Stimulated activated CD8-positive, alpha-beta memory T cell treated with anti-CD3 and anti-CD28 coated beads, Interleukin-15, amount 100 ng/mL, for 1 hour (primary cell): ENCODE measurements at regions not wholly inside any gene's neighbourhood (a gene's known extent, or its start where the extent isn't known, plus 50 kb on each side); places are given as distances from the start of the nearest gene placed in this dataset.

Source experiments
- DNase-seq: peaks from one replicate; pipeline ENCODE4 v3.0.0-alpha.2; 2020; ENCODE audit warnings: low read depth

DNA sequence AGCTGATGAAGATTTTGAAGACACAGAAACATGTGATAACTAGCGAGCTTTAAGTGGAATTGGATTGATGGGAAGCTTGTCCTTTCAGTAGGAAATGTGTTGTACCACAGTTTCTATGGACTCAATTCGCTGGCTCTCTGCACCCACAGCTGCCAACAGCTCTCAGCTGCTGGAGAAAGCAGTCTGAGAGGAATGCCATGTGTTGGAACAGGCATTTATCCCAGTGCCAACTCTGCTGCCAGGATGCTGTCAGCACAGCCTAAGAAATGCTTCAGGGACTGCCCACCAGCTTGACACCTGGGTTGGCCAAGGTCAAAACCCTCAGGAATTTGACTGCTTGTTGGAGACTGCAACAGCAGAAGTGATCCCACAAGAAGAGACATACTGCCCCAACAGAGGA lies 193.0 kb upstream of the THSD7B start:
- no peak for DNase-seq

DNA sequence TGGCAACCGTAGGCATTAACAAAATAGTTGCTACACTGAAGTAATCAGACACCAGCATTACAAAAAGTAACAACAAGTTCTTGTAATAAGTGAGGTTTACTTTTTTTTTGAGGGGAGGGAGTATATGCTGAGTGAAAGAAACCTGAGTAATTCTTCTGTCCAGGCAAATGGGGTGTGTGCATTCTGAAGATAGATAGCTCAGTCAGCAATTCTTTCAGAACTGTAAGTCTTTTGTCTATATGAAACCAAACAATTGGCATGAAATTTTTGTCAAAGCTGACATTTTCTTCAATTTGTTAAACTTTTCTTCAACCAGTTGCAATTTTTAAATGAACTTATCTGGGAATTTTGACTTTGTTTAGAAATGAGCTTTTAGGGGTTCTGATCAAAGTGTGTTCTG lies 208.1 kb upstream of the THSD7B start:
- no peak for DNase-seq

DNA sequence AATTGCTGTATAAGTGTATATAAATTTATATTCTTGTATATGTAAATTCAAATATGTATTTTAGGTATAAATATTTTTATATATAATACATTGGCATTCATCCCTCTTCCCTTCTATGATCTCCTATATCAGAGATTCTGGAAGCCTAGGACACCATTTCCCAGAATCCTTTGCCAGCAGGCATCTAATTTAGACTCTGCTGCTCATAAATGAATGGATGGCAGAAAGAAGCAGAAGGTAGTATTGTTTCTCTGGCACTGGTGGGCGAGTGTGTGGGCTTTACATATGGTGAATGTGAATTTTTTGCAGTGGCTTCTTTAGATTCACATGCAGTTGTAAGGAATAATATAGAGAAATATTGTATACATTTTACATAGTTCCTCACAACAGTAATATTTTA lies 215.2 kb upstream of the THSD7B start:
- DNase-seq, result no peak

DNA sequence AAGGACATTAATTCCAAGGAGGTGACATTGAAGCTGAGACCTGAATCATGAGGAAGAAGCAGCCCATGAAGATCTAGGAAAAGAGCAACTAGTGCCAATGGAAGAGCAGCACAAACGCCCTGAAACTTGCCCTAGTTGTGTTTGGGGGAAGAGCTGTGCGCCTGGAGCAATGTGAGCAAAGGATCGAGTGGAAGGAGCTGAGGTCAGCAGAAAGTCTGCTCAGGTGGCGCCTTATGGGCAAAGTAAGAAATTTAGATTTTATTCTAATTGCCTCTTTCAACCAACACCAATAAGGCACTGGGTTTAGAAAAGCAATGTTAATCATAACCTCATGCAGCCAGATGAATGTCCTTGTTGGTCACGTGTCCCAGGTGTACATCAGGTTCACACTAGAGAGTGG lies 226.0 kb upstream of the THSD7B start:
- no peak for DNase-seq

DNA sequence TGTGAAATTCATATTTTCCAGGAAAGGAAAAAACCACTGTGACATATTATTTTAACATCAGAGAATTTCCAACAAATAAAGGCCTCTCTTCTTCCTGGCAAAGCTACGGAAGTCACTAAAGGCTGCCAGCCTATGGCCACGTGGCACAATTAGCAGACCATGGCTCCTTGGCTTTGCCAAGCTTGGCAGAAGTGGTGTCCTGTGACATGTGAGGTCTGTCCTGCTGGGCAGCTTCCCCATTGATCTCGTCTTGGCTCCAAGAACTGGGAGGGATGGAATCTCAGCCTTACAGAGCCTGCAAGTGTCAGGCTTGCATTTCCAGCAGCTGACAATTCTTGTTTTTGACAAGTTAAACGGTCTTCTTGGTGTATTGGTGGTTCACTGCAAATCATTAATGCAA lies 226.9 kb upstream of the THSD7B start:
- no peak for DNase-seq

DNA sequence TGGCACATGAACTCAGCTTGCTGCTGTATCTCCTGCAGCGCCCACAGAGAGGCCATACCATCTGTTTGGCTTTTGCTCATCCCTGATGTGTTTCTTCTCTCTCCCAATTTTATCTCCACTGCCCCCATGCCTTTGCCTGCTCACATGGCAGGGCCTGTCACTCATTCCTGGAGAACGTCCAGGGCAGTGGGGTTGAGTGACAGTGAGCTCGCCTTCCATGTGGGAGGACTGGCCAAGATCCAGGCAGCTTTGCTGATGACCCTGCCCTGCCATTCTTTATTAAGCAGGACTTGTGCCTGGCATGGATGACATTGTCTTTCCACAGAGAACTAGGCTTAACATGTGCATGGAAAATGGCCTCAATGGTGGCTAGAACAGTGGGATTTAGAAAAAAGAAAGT lies 230.5 kb upstream of the THSD7B start:
- no peak for DNase-seq

DNA sequence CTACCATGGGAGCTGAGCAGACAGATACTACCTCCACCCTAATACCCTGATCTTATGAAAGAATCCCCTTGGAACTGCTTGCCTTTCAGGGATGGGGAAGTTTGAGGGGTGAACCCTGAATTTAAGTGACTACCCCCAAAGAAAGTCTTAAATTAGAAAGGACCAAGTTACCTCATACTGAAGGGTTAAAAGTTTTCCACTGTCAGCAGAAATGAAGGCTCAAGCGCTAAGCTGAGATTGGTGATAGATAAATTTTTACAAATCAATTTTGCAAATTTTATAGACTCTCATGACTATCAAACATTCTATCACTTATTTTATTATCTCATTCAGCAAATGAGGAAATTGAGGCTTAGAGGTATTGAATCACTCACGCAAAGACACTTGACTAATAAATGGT lies 233.2 kb upstream of the THSD7B start:
- no peak for DNase-seq

DNA sequence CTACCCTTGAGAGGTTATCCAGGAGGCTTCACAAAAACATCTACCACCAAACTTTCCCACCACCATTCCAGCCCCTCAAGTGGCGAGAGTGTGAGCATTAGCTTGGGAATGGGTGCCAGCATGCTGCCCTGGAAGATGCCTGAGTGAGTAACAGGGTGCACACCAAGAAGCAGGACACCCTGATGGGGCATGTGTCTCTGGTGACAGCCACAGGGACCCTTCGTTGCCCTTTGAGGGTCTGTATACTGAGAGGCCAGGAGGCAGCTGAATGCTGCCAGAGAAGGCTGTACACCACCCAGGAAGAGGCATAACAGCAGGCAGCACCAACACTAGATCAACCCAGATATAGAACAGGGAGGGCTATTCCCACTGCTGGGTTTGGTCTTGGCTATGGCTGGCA lies 233.6 kb upstream of the THSD7B start:
- no peak for DNase-seq

DNA sequence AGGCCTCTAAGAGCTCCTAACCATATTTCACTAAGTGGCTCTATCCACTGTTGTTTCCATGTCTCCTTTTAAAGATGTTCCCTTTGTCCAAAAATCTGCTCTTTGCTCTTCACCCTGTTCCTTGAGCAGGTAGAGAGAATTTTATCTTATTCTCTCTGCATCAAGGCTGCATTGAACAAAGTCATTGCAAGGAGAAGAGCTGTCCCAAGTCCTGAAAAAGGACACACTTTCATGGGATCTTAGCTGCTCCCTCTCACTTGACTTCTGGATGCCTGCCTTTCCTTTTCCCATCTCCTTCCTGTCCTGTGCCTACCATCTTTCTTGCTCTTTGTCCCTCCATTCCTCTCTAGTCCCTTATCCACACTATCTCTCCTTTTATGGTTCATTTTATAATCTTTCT lies 235.2 kb upstream of the THSD7B start:
- no peak for DNase-seq

DNA sequence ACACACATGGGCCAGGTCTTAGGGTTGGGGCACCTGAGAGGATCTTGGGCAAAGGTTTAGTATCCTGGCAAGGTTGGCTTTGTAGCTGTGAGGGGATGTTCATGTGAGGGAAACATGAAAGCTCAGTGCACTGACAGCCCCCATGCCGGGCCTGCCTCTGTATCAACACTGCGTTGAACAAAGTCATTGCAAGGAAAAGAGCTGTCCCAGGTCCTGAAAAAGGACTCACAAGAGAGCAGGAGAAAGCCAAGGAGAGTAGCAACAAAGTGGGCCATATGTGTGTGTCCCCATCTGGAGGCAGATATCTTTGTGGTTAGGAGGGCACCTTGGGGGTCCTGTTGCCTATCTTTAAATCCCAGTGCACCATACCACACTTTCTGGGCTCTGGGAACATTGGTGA lies 237.8 kb upstream of the THSD7B start:
- DNase-seq, result no peak

DNA sequence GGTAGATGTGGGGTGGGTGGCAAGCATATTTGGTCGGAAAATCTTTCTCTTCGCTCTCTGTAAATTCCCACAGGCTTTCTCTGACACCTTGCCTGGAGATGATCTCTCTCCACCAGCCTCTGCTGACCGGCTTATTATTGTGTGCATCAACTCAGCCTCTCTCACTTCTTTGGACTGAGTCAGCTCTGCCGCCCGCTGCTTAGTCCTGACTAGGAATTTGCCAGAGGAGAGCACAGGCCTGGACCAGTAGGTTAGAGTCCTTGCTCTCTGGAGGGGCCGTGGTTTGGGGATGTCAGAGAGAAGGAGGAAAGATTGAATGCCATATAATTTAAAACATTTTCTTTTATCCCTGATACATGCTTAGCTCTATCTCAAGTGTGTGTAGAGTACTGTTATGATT lies 242.6 kb upstream of the THSD7B start:
- no peak for DNase-seq

DNA sequence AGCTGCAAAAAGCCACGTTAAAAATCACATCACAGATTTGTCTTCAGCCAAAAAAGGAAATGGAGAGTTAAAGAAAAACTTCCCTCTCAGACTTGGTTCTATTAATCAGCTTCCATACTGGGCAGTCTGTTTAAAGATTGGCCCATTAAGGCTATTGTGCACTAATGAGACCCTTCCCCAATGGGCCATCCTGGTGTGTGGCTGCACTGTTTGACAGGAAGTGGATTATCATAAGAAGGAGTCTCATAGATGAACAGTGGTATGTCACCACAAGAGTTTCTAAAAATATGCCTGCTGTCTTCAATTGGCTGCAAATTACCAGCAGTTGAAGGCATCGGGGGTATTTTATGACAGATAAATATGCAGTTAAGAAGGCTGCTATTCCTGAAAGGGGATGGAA lies 247.6 kb upstream of the THSD7B start:
- DNase-seq, result no peak

DNA sequence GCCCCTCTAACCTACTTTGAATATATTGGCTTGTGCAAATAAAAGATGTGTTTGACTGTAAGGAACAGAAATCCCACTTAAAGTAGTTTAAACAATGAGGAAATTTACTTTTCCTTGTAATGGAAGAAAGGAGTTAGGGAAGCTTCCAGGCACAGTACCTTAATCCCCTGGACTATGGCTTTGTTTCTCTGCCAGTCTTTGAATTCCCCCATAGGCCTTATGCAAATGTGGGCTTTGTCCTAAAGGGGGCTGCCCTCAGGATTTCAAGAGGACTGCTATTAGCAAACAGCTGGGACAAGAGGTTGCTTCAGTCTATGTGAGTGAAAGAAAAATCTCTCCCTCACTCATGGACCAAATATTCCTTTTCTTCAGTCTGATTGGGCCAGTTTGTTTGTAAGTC lies 255.1 kb upstream of the THSD7B start:
- no peak for DNase-seq

DNA sequence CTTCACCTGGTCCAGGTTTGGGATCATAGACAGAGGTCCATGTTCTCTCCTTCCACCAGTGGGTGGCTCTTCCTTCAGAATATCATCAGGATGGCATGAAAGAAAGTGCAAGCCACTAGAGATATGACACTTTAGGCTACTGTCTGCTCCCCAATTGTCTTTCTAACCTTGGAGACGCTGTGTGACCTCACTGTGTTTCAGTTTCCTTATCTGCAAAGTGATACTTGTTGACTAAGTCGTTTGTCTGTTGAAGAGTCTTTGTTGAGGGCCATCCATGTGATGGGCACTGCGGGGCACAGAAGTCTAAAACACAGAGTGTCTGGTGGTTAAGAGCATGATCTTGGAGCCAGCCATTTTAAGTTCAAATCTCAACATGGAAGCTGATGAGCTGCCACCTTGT lies 259.9 kb upstream of the THSD7B start:
- no peak for DNase-seq

DNA sequence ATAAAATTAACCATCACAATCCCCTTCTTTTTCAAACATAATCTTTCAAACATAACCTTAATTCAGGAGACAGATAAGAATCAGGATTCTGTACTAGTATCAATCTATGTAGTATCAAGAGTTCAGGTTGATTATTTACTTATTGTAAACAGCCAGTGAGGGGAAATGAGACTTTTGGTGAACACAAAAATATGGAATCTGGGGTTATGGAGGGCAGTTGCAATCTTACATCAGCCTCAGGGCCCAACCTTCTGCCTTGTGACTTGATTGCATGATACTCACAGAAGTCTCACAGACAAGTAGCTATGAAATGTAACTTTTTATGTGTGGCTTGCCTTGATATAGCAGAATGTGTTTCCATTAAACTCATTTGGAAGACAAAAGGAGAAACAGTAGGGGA lies 262.7 kb upstream of the THSD7B start:
- DNase-seq, result no peak

DNA sequence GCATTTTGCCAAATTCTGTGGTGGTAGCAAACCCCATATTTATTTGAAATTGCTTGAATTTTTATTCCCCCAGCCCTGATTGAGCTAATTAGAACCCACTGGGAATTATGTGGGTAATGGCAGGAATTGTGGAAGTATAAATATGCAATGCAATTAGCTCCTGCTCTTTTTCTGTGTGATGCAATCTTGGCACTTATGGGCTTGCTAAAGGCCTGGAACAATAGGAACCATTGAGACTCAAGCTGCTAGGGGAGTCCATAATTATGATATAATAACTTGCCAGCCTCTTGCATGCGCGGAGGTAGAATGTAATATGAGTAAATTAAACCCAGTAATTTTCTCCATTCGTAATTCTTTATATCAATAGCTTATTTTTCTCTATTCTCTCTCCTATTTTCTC lies 267.6 kb upstream of the THSD7B start:
- no peak for DNase-seq

DNA sequence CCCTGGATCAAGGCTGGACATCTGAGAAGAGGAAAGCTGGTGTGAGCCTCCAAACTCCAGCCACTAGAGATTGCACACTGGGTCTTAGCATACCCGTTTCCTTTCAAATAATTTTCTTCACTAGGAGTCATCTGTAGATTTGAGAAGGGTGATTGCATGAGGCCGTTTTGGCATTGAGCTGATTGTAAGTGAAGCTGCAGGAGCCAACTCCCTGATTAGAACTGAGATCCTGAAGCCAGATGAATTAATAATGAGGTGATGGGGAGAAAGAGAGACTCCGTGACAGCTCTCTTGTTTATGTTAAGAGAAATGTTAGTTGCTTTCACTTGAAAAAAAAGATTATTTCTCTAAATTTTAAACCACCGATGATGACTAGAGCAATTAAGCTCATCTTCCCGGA lies 268.4 kb upstream of the THSD7B start:
- DNase-seq, result no peak

DNA sequence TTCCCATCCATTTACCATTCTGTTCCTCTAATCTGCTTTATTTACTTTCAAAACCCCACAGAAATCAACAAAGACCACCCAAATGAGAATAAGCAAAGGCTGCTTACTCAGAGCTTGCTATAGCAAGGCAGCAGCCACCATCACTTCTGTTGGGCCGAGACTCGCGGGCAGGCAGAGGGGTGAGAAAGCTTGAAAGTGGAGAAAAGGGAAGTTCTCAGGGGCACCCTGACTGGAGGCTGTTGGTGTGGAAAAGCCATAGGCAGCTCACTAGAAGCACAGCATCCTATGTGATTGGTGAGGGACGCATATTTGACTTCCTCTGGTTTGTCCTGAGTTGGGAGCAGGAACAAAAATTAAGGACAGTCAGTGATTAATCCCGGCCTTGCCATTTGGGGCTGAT lies 269.7 kb upstream of the THSD7B start:
- no peak for DNase-seq

DNA sequence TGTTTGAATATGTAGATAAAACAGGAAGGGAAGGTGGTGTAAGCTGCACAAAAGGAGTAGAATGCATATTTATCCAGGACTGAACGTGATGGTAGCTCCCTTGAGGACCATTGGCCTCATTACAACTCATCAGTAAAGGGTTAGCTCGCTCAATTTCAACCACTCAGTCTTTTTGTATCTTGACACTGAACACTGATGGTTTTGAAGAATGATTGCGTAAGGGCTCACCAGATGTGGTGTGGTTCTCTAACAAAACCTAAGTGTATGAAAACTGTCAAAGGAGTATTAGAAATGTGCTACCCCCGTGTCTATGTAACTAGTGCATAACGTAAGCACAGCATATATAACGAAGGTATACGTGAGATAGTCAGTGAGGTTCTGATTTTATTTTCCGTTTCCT lies 272.4 kb upstream of the THSD7B start:
- no peak for DNase-seq

DNA sequence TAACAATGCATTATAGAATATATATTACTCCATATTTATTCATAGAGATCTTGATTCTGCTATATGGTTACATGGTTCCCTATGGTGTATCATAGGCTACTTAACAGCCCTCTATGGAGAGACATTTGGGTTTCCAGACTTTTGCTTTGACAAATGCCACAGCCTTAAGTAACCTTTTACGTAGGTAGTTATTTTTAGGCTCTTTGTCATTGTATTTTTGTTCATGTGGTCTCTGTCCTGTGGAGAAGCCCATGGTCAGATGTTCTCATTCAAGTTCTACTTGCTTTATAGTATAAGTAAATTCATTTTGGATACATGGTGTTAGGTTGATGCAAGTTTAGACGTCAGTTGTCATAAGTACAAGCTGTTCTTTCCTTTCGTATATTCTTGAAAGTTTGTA lies 275.2 kb upstream of the THSD7B start:
- no peak for DNase-seq

DNA sequence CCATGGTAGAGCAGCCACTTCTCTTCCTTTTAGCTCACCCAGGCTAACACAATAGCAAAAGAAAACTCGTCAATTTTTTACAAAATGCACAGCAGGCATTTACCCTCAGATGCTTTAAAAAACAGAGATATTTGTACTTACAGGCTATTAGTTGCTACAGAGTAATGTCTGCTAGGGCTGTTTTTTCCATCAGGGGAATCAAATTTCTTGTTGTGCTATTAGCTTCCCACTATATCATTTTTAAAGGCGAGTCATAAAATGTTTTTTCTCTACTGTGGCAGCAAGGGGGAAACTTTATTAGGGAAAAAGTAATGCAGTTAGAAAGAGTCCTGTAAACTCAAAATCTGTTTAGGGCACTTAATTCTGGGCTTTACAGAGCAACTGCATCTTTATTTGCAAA lies 277.9 kb upstream of the THSD7B start:
- no peak for DNase-seq

DNA sequence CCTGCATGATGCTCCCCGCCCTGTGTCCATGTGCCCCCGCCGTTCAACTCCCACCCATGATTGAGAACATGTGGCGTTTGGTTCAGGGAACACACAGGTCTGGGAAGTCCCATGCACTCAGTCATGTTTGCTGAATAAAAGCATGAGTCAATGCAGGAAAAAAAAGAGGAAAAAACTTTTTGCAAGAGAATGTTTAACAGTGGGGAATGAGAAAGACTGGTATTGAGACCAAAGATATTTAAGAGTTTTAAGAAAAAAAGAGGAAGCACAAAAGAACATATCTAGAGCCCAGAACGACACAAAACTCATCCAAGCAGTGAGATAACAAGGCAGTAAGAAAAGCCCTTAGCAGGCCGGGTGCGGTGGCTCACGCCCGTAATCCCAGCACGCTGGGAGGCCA lies 279.2 kb upstream of the THSD7B start:
- no peak for DNase-seq

DNA sequence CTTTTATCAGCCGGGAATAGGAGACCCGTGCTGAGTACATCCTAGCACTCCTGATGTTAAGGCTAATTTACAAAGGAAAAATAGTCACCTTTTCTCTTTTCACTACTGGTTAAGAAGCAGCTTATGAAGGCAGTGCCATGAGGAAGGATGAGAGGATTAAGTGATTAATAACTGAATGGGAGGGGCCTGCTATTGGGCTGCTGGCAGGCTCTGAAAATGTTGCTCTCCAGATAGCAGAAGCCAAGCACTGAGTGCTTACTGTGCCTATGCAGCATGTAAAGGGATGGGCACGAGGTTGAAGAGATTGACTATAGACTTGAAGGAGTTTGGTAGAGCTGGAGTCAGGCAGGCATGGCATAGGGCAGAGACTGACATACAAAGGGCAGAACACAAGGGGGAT lies 282.4 kb upstream of the THSD7B start:
- DNase-seq, result no peak

DNA sequence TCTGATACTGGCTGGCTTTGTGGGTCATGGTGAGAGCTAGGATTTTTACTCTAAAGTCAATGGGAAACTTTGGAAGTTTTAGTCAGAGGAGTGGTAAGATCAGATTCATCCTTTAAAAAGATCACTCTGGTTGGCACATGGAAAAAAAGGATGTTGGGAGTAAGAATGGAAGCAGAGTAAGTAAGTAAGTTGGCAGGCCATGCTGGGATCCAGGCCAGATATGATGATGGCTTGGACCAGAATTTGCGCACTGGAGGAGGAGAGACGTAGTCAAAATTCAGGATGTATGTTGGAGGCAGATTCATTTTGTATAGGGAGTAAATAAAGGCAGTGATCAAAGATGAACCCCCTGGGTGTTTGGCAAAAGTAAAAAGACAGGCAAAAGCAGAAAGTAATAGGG lies 283.3 kb upstream of the THSD7B start:
- DNase-seq, result no peak

DNA sequence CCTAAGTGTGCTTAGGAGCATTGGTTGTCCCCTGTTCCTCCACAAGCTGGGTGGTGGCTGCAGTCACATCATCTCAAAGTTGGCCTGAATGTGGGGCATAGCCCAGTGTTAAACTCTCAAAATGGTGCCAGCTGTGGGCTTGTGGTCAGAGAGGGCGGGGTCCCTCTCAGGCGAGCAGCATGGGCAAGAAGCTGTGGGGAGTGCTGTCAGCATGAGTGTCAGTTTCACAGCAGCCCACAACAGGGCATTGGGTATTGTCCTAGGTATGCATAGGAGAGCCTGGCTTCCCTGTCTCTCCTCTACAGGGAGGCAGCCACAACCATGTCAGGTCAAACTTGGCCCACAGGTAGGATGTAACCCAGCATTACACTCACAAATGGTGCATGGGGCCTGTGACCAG lies 285.6 kb upstream of the THSD7B start:
- DNase-seq, result no peak
